ENCODE measurements at regions not wholly inside any gene's neighbourhood (a gene's known extent, or its start where the extent isn't known, plus 50 kb on each side); places are given as distances from the start of the nearest gene placed in this dataset.

DNA sequence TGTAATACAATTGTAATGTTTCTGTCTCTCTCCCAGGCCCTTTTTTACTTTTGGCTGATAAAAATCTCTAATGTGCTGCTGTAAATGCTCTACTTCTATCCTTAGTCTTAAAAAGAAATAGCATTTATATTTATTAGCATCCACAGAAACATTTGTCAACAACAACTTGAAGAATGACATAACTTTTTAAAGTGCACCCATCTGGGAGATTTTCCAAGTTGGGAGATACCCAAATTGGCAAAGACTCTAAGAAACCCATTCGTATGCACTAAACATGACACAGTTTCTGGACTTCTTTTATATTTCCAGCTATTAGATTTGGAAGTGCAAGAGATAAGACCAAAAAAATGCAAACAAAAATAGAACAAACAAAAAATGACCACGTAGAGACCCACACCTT is 2287.4 kb upstream of the WWC1 start:
- WGBS, 5 donors: 44 to 79% (median 55%) methylated on average over 2 of the region's 2 CpGs
- peaks cover 0 to 16% (median 0%) of the 10 kb centered on the region in 8 donors for H3K9me3 ChIP-seq
- no peaks in the 10 kb centered on the region for H3K27me3 ChIP-seq (replicated peaks in 1 of 7)
- TF ChIP-seq CTCF (IDR thresholded peaks at IDR 0.05 in 8 of 11, conservative IDR thresholded peaks at IDR 0.05 in 3 of 11) (no peak), POLR2A (IDR thresholded peaks at IDR 0.05) (no peak), POLR2AphosphoS5 (IDR thresholded peaks at IDR 0.05) (no peak)
- intact Hi-C loops (cut with DNase I; ENCODE audit: low total_unique reads): no loop called here
- no peak for DNase-seq
- H3K4me1 ChIP-seq: no peaks in the 10 kb centered on the region
- H3K36me3 ChIP-seq: no peaks in the 10 kb centered on the region
- no peak overlapping the region for H3K27ac ChIP-seq
- H3K4me3 ChIP-seq: no peak overlapping the region

DNA sequence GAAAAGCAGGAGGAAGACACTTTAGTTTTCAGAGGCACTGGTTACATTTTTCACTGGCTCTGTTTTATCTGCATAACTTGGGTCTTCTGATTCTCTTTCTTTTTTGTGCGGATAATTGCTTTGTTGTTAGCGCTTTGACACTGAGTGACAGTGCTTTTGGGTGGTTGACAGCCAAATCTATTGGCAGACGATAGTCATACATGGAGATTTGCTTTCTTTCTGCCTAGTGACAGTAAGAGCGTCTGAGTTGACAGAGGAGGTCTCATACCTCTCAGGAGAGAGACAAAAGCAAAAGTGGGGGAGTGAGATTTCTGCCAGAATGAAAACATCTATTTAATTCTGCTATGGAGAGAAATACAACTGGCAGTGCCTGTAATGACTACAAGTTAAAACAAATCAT is 2278.0 kb upstream of the WWC1 start:
- H3K9me3 ChIP-seq: peaks cover 0 to 7% (median 0%) of the 10 kb centered on the region in 8 donors
- H3K4me1 ChIP-seq: no peaks in the 10 kb centered on the region
- intact Hi-C loops (cut with DNase I; ENCODE audit: low total_unique reads): no loop called here
- H3K27ac ChIP-seq: no peak overlapping the region
- no peak for DNase-seq
- 77 to 83% (median 82%) methylated on average over 4 of the region's 4 CpGs for WGBS, 5 donors
- TF ChIP-seq POLR2A (IDR thresholded peaks at IDR 0.05) (no peak), POLR2AphosphoS5 (IDR thresholded peaks at IDR 0.05) (no peak), CTCF (IDR thresholded peaks at IDR 0.05 in 8 of 11, conservative IDR thresholded peaks at IDR 0.05 in 3 of 11) (no peak)
- no peaks in the 10 kb centered on the region for H3K36me3 ChIP-seq
- no peaks in the 10 kb centered on the region for H3K27me3 ChIP-seq (replicated peaks in 1 of 7)
- H3K4me3 ChIP-seq: no peak overlapping the region

- no peak for DNase-seq
- Histone ChIP-seq H3K9me3 (peaks cover 0 to 8% (median 0%) of the 10 kb centered on the region in 8 donors), H3K4me3 (no peak overlapping the region), H3K27ac (no peak overlapping the region), H3K4me1 (no peaks in the 10 kb centered on the region), H3K27me3 (replicated peaks in 1 of 7) (no peaks in the 10 kb centered on the region), H3K36me3 (no peaks in the 10 kb centered on the region)
- intact Hi-C loops (cut with DNase I; ENCODE audit: low total_unique reads): no loop called here
- WGBS, 5 donors: 61 to 82% (median 64%) methylated on average over 2 of the region's 2 CpGs
- TF ChIP-seq POLR2A (IDR thresholded peaks at IDR 0.05) (no peak), POLR2AphosphoS5 (IDR thresholded peaks at IDR 0.05) (no peak), CTCF (IDR thresholded peaks at IDR 0.05 in 8 of 11, conservative IDR thresholded peaks at IDR 0.05 in 3 of 11) (no peak)
These were observed 2277.2 kb upstream of the WWC1 start for GRCh38 chr5:166014256-166014655.

GRCh38 chr5:166018716-166019115 is 2272.7 kb upstream of the WWC1 start:
- no peaks in the 10 kb centered on the region for H3K36me3 ChIP-seq
- no peak overlapping the region for H3K27ac ChIP-seq
- TF ChIP-seq POLR2A (IDR thresholded peaks at IDR 0.05): no peak
- TF ChIP-seq POLR2AphosphoS5 (IDR thresholded peaks at IDR 0.05): no peak
- no peak for TF ChIP-seq CTCF (IDR thresholded peaks at IDR 0.05 in 8 of 11, conservative IDR thresholded peaks at IDR 0.05 in 3 of 11)
- H3K27me3 ChIP-seq (replicated peaks in 1 of 7): no peaks in the 10 kb centered on the region
- 62 to 74% (median 67%) methylated on average over 1 of the region's 1 CpG for WGBS, 5 donors
- no peak overlapping the region for H3K4me3 ChIP-seq
- H3K9me3 ChIP-seq: peaks cover 0 to 8% (median 0%) of the 10 kb centered on the region in 8 donors
- no peaks in the 10 kb centered on the region for H3K4me1 ChIP-seq
- intact Hi-C loops (cut with DNase I; ENCODE audit: low total_unique reads): no loop called here
- no peak for DNase-seq
